Right kidney (tissue), 1 donor: ENCODE measurements at regions not wholly inside any gene's neighbourhood (a gene's known extent, or its start where the extent isn't known, plus 50 kb on each side); places are given as distances from the start of the nearest gene placed in this dataset.
"Not testable (repeated sequence)": the region's sequence is repeated elsewhere in the genome, so short reads cannot be mapped to it uniquely, and the experiment has no call there.

ENCODE experiments used
- DNase-seq: peaks from one replicate; pipeline ENCODE4 v3.0.0-alpha.2; 2016

- no peak for DNase-seq
Observed at GRCh38 chr9:135380311-135380960, 99.1 kb upstream of the PPP1R26 start.

GRCh38 chr9:135381762-135382310 is 97.7 kb upstream of the PPP1R26 start:
- DNase-seq, result no peak

GRCh38 chr9:135384226-135384625 is 95.4 kb upstream of the PPP1R26 start:
- DNase-seq, result no peak

GRCh38 chr9:135384815-135385405 is 94.7 kb upstream of the PPP1R26 start:
- not testable (repeated sequence) for DNase-seq

- DNase-seq, result no peak
Observed at GRCh38 chr9:135385793-135386192, 93.8 kb upstream of the PPP1R26 start.

GRCh38 chr9:135387976-135388375 is 91.6 kb upstream of the PPP1R26 start:
- DNase-seq, result no peak

GRCh38 chr9:135388530-135388929 is 91.1 kb upstream of the PPP1R26 start:
- DNase-seq, result no peak

GRCh38 chr9:135391759-135392158 is 87.8 kb upstream of the PPP1R26 start:
- DNase-seq, result no peak

- DNase-seq, result no peak
Observed at GRCh38 chr9:135392511-135392910, 87.1 kb upstream of the PPP1R26 start.

GRCh38 chr9:135394131-135394530 is 85.5 kb upstream of the PPP1R26 start:
- no peak for DNase-seq

- no peak for DNase-seq
Observed at GRCh38 chr9:135394699-135395645, 84.6 kb upstream of the PPP1R26 start.

GRCh38 chr9:135397142-135397541 is 82.4 kb upstream of the PPP1R26 start:
- DNase-seq, result no peak

GRCh38 chr9:135399000-135399649 is 80.5 kb upstream of the PPP1R26 start:
- DNase-seq, result no peak

GRCh38 chr9:135400496-135400895 is 79.1 kb upstream of the PPP1R26 start:
- no peak for DNase-seq

GRCh38 chr9:135401218-135401617 is 78.4 kb upstream of the PPP1R26 start:
- no peak for DNase-seq

GRCh38 chr9:135402048-135402738 is 77.4 kb upstream of the PPP1R26 start:
- DNase-seq, result no peak

- no peak for DNase-seq
Observed at GRCh38 chr9:135402739-135403695, 76.6 kb upstream of the PPP1R26 start.

- no peak for DNase-seq
Observed at GRCh38 chr9:135403733-135404450, 75.7 kb upstream of the PPP1R26 start.

- no peak for DNase-seq
Observed at GRCh38 chr9:135404451-135405144, 75.0 kb upstream of the PPP1R26 start.
